DOHH2 (cell line): ENCODE measurements at regions not wholly inside any gene's neighbourhood (a gene's known extent, or its start where the extent isn't known, plus 50 kb on each side); places are given as distances from the start of the nearest gene placed in this dataset.

ENCODE experiments used
- EZH2phosphoT487 ChIP-seq: fragments of 200-600 bp; sonication (generic); IDR thresholded peaks from 2 replicates; pipeline ENCODE4 v1.6.1; 2017; ENCODE audit warnings: borderline replicate concordance, mild to moderate bottlenecking, antibody characterized with exemption, low read length, moderate library complexity, mixed read lengths
- TF ChIP-seq, protein P1 (sequence below): fragments of 200-600 bp; sonication (generic); IDR thresholded peaks from one replicate; pipeline ENCODE4 v1.5.1; 2014; ENCODE audit warnings: antibody characterized with exemption, mild to moderate bottlenecking, low read depth, low read length; ENCODE audit not compliant: poor library complexity, severe bottlenecking

DNA sequence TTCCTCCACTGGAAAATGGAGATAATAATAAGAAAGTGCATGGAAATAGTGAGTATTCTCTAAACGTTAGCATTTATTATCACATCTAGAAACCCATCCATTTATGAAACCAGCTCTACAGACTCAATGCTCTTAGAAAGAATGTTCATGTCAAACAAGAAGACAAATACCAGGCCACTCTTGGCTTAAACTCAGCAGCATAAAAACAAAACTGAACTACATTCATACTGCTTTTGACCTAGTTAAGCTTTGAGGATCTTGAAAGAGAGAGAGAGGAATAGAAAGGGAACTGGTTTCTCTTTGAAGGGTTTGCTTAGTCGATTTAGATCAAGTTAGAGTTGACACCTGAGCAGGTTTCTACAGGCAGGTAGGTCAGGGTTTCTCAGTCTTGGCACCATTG, 332.9 kb upstream of the PRKCQ start:
- TF ChIP-seq, protein P1, sequence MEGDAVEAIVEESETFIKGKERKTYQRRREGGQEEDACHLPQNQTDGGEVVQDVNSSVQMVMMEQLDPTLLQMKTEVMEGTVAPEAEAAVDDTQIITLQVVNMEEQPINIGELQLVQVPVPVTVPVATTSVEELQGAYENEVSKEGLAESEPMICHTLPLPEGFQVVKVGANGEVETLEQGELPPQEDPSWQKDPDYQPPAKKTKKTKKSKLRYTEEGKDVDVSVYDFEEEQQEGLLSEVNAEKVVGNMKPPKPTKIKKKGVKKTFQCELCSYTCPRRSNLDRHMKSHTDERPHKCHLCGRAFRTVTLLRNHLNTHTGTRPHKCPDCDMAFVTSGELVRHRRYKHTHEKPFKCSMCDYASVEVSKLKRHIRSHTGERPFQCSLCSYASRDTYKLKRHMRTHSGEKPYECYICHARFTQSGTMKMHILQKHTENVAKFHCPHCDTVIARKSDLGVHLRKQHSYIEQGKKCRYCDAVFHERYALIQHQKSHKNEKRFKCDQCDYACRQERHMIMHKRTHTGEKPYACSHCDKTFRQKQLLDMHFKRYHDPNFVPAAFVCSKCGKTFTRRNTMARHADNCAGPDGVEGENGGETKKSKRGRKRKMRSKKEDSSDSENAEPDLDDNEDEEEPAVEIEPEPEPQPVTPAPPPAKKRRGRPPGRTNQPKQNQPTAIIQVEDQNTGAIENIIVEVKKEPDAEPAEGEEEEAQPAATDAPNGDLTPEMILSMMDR = no peak
- TF ChIP-seq EZH2phosphoT487 = no peak
